Gastrocnemius medialis (tissue), 4 donors: ENCODE measurements at regions not wholly inside any gene's neighbourhood (a gene's known extent, or its start where the extent isn't known, plus 50 kb on each side); places are given as distances from the start of the nearest gene placed in this dataset.

Experiments used
- ATAC-seq, 2 donors: fragments of 150-250 bp; one replicate each; pipeline ENCODE4 v1.9.1; 2016
- DNase-seq, 2 donors: peaks; one replicate each; pipeline ENCODE4 v3.0.0-alpha.2; 2019
- H3K27ac ChIP-seq, 4 donors: fragments of 200-600 bp; sonication (generic); 1 replicate in 1 of 4; 2 replicates in 3 of 4; pipeline ENCODE4 v1.5.1; 2016 to 2018; ENCODE audit warnings: mild to moderate bottlenecking in 2 of 4, moderate library complexity in 1 of 4
- H3K27me3 ChIP-seq, 3 donors: fragments of 200-600 bp; sonication (generic) in 2 of 3; 1 replicate in 1 of 3; 2 replicates in 2 of 3; pipeline versions ENCODE4 v1.5.1 to v1.6.0; 2016 to 2019; ENCODE audit warnings: mild to moderate bottlenecking in 1 of 3, moderate library complexity in 1 of 3
- H3K36me3 ChIP-seq, 2 donors: fragments of 200-600 bp; sonication (generic) in 1 of 2; one replicate each; pipeline ENCODE4 v1.5.1; 2017 to 2018
- H3K4me1 ChIP-seq, 2 donors: fragments of 200-600 bp; sonication (generic) in 1 of 2; one replicate each; pipeline ENCODE4 v1.5.1; 2016 to 2017; ENCODE audit warnings: mild to moderate bottlenecking in 2 of 2
- H3K4me3 ChIP-seq, 4 donors: fragments of 200-600 bp; sonication (generic) in 3 of 4; 1 replicate in 1 of 4; 2 replicates in 3 of 4; pipeline ENCODE4 v1.5.1; 2016 to 2019; ENCODE audit warnings: mild to moderate bottlenecking in 2 of 4
- H3K9me3 ChIP-seq, 3 donors: fragments of 200-600 bp; sonication (generic) in 2 of 3; 1 replicate in 1 of 3; 2 replicates in 2 of 3; pipeline ENCODE4 v1.5.1; 2016 to 2019
- CTCF ChIP-seq, 5 experiments: fragments of 450-650 bp in 3 of 5; fragments of 200-600 bp in 2 of 5; sonication (generic) in 2 of 5; IDR thresholded peaks in 4 of 5; conservative IDR thresholded peaks in 1 of 5; 1 replicate in 4 of 5; 2 replicates in 1 of 5; pipeline ENCODE4 v1.5.1; 2016 to 2019; ENCODE audit warnings: antibody characterized with exemption in 5 of 5, mild to moderate bottlenecking in 3 of 5, moderate library complexity in 3 of 5
- POLR2A ChIP-seq, 2 donors: fragments of 450-650 bp; IDR thresholded peaks; one replicate each; pipeline ENCODE4 v1.6.1; 2017; ENCODE audit warnings: antibody characterized with exemption in 2 of 2, mild to moderate bottlenecking in 2 of 2, moderate library complexity in 2 of 2
- in situ Hi-C, 4 donors: fragments of 200-750 bp; cut with MboI; loops; one replicate each; pipeline versions ENCODE4 v1.15.0 to v1.8.0; 2017; ENCODE audit warnings: low sequenced_read_pairs in 4 of 4
- intact Hi-C: fragments of 100-400 bp; cut with DNase I; formaldehyde crosslinking; loops from one replicate; pipeline ENCODE4 v1.15.1; 2023; ENCODE audit warnings: low total_unique reads

- no peak for TF ChIP-seq CTCF (IDR thresholded peaks at IDR 0.05 in 4 of 5, conservative IDR thresholded peaks at IDR 0.05 in 1 of 5)
- TF ChIP-seq POLR2A (IDR thresholded peaks at IDR 0.05): no peak
- Histone ChIP-seq H3K9me3 (no peaks in the 10 kb centered on the region), H3K4me1 (no peaks in the 10 kb centered on the region), H3K27ac (no peak overlapping the region), H3K36me3 (no peaks in the 10 kb centered on the region), H3K4me3 (no peak overlapping the region), H3K27me3 (no peaks in the 10 kb centered on the region)
- in situ Hi-C loops: no loop called here
- DNase-seq: no peak
- ATAC-seq: no peak
- intact Hi-C loops: no loop called here
Measured at GRCh38 chr4:64897683-64898082, 488.4 kb upstream of the TECRL start.

- intact Hi-C loops (no loop called here), in situ Hi-C loops (no loop called here)
- H3K27me3 ChIP-seq: no peaks in the 10 kb centered on the region
- H3K36me3 ChIP-seq: no peaks in the 10 kb centered on the region
- no peaks in the 10 kb centered on the region for H3K4me1 ChIP-seq
- no peak for ATAC-seq
- H3K27ac ChIP-seq: no peak overlapping the region
- DNase-seq: no peak
- no peaks in the 10 kb centered on the region for H3K9me3 ChIP-seq
- TF ChIP-seq POLR2A (IDR thresholded peaks at IDR 0.05): no peak
- TF ChIP-seq CTCF (IDR thresholded peaks at IDR 0.05 in 4 of 5, conservative IDR thresholded peaks at IDR 0.05 in 1 of 5): no peak
- H3K4me3 ChIP-seq: no peak overlapping the region
Measured at GRCh38 chr4:64895031-64895430, 485.8 kb upstream of the TECRL start.

- no peaks in the 10 kb centered on the region for H3K36me3 ChIP-seq
- H3K9me3 ChIP-seq: no peaks in the 10 kb centered on the region
- no peak overlapping the region for H3K4me3 ChIP-seq
- no peaks in the 10 kb centered on the region for H3K27me3 ChIP-seq
- in situ Hi-C loops: no loop called here
- ATAC-seq (no peak), DNase-seq (no peak)
- TF ChIP-seq POLR2A (IDR thresholded peaks at IDR 0.05): no peak
- TF ChIP-seq CTCF (IDR thresholded peaks at IDR 0.05 in 4 of 5, conservative IDR thresholded peaks at IDR 0.05 in 1 of 5): no peak
- H3K27ac ChIP-seq: no peak overlapping the region
- H3K4me1 ChIP-seq: no peaks in the 10 kb centered on the region
- intact Hi-C loops: no loop called here
Measured at GRCh38 chr4:64893205-64893604, 484.0 kb upstream of the TECRL start.

GRCh38 chr4:64889906-64890610, 480.8 kb upstream of the TECRL start:
- DNase-seq (no peak), ATAC-seq (no peak)
- Histone ChIP-seq H3K27ac (no peak overlapping the region), H3K4me3 (no peak overlapping the region), H3K27me3 (no peaks in the 10 kb centered on the region), H3K36me3 (no peaks in the 10 kb centered on the region), H3K4me1 (no peaks in the 10 kb centered on the region), H3K9me3 (no peaks in the 10 kb centered on the region)
- no peak for TF ChIP-seq POLR2A (IDR thresholded peaks at IDR 0.05)
- no peak for TF ChIP-seq CTCF (IDR thresholded peaks at IDR 0.05 in 4 of 5, conservative IDR thresholded peaks at IDR 0.05 in 1 of 5)
- in situ Hi-C loops: no loop called here
- intact Hi-C loops: no loop called here
